HCT116 (cell line): ENCODE measurements at regions not wholly inside any gene's neighbourhood (a gene's known extent, or its start where the extent isn't known, plus 50 kb on each side); places are given as distances from the start of the nearest gene placed in this dataset.

Experiments
- ATAC-seq: fragments of 200-7000 bp; cut with Tn5 transposase; 2 replicates; pipeline ENCODE4 v1.9.1; 2020; ENCODE audit warnings: mild to moderate bottlenecking, moderate library complexity
- BruUV-seq: library from RNA; stranded (reverse); fragments of 400-500 nt; replicated peaks from 2 replicates; lab custom pipeline; 2021; lab: Mats Ljungman, UMichigan
- CTCF ChIA-PET: fragments of 300-600 bp; sonication (Branson Sonifier 250); formaldehyde crosslinking; loops from one replicate; lab custom pipeline; 2021; ENCODE audit warnings: antibody characterized with exemption; lab: Charles Lee
- POLR2A ChIA-PET: fragments of 300-600, 350-600 bp; sonication (Branson Sonifier 250); formaldehyde crosslinking; loops from one replicate; lab custom pipeline; 2021; ENCODE audit warnings: antibody characterized with exemption; lab: Charles Lee
- RAD21 ChIA-PET, 2 experiments: fragments of 300-600 bp; sonication (Branson Sonifier 250); formaldehyde crosslinking; loops; one replicate each; lab custom pipeline; 2023; ENCODE audit warnings: low total read pairs in 2 of 2; ENCODE audit not compliant: uncharacterized antibody in 2 of 2, unreplicated experiment in 2 of 2, low non-redundant PET in 1 of 2; lab: Charles Lee
- DNase-seq: peaks from one replicate; pipeline ENCODE4 v3.0.0-alpha.2; 2010; ENCODE audit warnings: low read depth, low spot score
- H2AFZ ChIP-seq: fragments of 200-600 bp; shearing (Covaris generic), sonication (generic); 2 replicates; pipeline ENCODE4 v1.6.1; 2017; ENCODE audit warnings: low read depth, mixed run types, mixed read lengths, antibody characterized with exemption, low read length; ENCODE audit not compliant: poor library complexity, severe bottlenecking
- H3K27ac ChIP-seq: 2 replicates; pipeline ENCODE4 v1.5.1; 2012; ENCODE audit warnings: low read depth, low read length
- H3K27me3 ChIP-seq: fragments of 200-600 bp; sonication (generic); 2 replicates; pipeline ENCODE4 v1.6.1; 2016; ENCODE audit warnings: mixed run types, low read length, mixed read lengths; ENCODE audit not compliant: insufficient read depth
- H3K36me3 ChIP-seq, 2 experiments: fragments of 200-500 bp in 1 of 2; fragments of 200-600 bp in 1 of 2; sonication (Bioruptor generic) in 1 of 2; sonication (generic) in 1 of 2; 2 replicates each; pipeline versions ENCODE4 v1.5.1 to v1.6.1; 2014 to 2016; ENCODE audit warnings: low read length in 2 of 2, inconsistent platforms in 1 of 2, mixed read lengths in 1 of 2, mixed run types in 1 of 2; ENCODE audit not compliant: insufficient read depth in 2 of 2, control insufficient read depth in 1 of 2
- H3K4me1 ChIP-seq, 2 experiments: fragments of 200-600 bp in 1 of 2; sonication (generic) in 1 of 2; 2 replicates each; pipeline versions ENCODE4 v1.5.1 to v1.6.1; 2012 to 2017; ENCODE audit warnings: low read length in 2 of 2, inconsistent platforms in 1 of 2, mild to moderate bottlenecking in 1 of 2, mixed read lengths in 1 of 2, mixed run types in 1 of 2, moderate library complexity in 1 of 2; ENCODE audit not compliant: insufficient read depth in 2 of 2, control insufficient read depth in 1 of 2
- H3K4me2 ChIP-seq: fragments of 200-600 bp; sonication (generic); 2 replicates; pipeline ENCODE4 v1.6.1; 2017; ENCODE audit warnings: mixed run types, low read length, mixed read lengths
- H3K4me3 ChIP-seq, 2 experiments: fragments of 200-600 bp in 1 of 2; sonication (generic) in 1 of 2; replicated peaks in 1 of 2; 2 replicates each; pipeline ENCODE4 v1.5.1; 2011 to 2016; ENCODE audit warnings: low read length in 2 of 2, control low read depth in 1 of 2, low read depth in 1 of 2, mild to moderate bottlenecking in 1 of 2, mixed read lengths in 1 of 2, mixed run types in 1 of 2
- H3K79me2 ChIP-seq: fragments of 200-600 bp; sonication (generic); 2 replicates; pipeline ENCODE4 v1.6.1; 2017; ENCODE audit warnings: mild to moderate bottlenecking, mixed run types, low read length, moderate library complexity, mixed read lengths; ENCODE audit not compliant: insufficient read depth
- H3K9ac ChIP-seq: fragments of 200-600 bp; sonication (generic); 2 replicates; pipeline ENCODE4 v1.6.1; 2016; ENCODE audit warnings: low read length, mixed read lengths
- H3K9me2 ChIP-seq: fragments of 200-600 bp; sonication (generic), shearing (Covaris generic); 2 replicates; pipeline ENCODE4 v1.6.1; 2017; ENCODE audit warnings: mixed run types, mild to moderate bottlenecking, moderate library complexity; ENCODE audit not compliant: insufficient read depth
- H3K9me3 ChIP-seq, 2 experiments: fragments of 200-500 bp in 1 of 2; fragments of 200-600 bp in 1 of 2; sonication (Bioruptor generic) in 1 of 2; sonication (generic) in 1 of 2; 2 replicates each; pipeline ENCODE4 v1.6.1; 2014 to 2017; ENCODE audit warnings: low read length in 2 of 2, mixed read lengths in 2 of 2, inconsistent platforms in 1 of 2, low read depth in 1 of 2, mild to moderate bottlenecking in 1 of 2, mixed run types in 1 of 2, moderate library complexity in 1 of 2; ENCODE audit not compliant: control insufficient read depth in 1 of 2, insufficient read depth in 1 of 2
- H4K20me1 ChIP-seq: fragments of 200-600 bp; sonication (generic), shearing (Covaris generic); 2 replicates; pipeline ENCODE4 v1.6.1; 2017; ENCODE audit warnings: mixed run types, mild to moderate bottlenecking, moderate library complexity; ENCODE audit not compliant: insufficient read depth
- CBX3 ChIP-seq: IDR thresholded peaks from 2 replicates; pipeline ENCODE4 v1.6.1; 2012; ENCODE audit warnings: low read depth
- CEBPB ChIP-seq: IDR thresholded peaks from 2 replicates; pipeline ENCODE4 v1.6.1; 2012; ENCODE audit warnings: low read depth
- EZH2 ChIP-seq: fragments of 200-600 bp; sonication (generic); IDR thresholded peaks from 2 replicates; pipeline ENCODE4 v1.6.1; 2017; ENCODE audit warnings: antibody characterized with exemption, mixed run types
- POLR2A ChIP-seq: IDR thresholded peaks from 2 replicates; pipeline ENCODE4 v1.7.0; 2011; ENCODE audit warnings: borderline replicate concordance; ENCODE audit not compliant: insufficient read depth, insufficient read length; ENCODE audit errors: extremely low read depth
- POLR2AphosphoS5 ChIP-seq: IDR thresholded peaks from 2 replicates; pipeline ENCODE4 v1.6.1; 2011; ENCODE audit warnings: mild to moderate bottlenecking, low read depth, low read length, moderate library complexity
- RAD21 ChIP-seq: IDR thresholded peaks from 2 replicates; pipeline ENCODE4 v1.6.1; 2012; ENCODE audit warnings: low read depth, mild to moderate bottlenecking
- SIN3A ChIP-seq: IDR thresholded peaks from 2 replicates; pipeline ENCODE4 v1.6.1; 2012; ENCODE audit warnings: low read depth
- SP1 ChIP-seq: IDR thresholded peaks from 2 replicates; pipeline ENCODE4 v1.6.1; 2012; ENCODE audit warnings: low read depth
- SRF ChIP-seq: IDR thresholded peaks from 2 replicates; pipeline ENCODE4 v1.6.1; 2012; ENCODE audit warnings: low read depth
- TCF7L2 ChIP-seq: IDR thresholded peaks from 2 replicates; pipeline ENCODE4 v1.7.0; 2011; ENCODE audit warnings: borderline replicate concordance, inconsistent platforms; ENCODE audit not compliant: insufficient read depth, insufficient read length; ENCODE audit errors: extremely low read depth
- YY1 ChIP-seq: IDR thresholded peaks from 2 replicates; pipeline ENCODE4 v1.6.1; 2011; ENCODE audit warnings: low read length, low read depth, moderate library complexity, mild to moderate bottlenecking; ENCODE audit not compliant: insufficient replicate concordance; ENCODE audit errors: extremely low read depth
- ZFX ChIP-seq: fragments of 450-650 bp; IDR thresholded peaks from 2 replicates; pipeline ENCODE4 v1.6.1; 2017
- ZNF274 ChIP-seq: fragments of 200-500 bp; sonication (Bioruptor generic); IDR thresholded peaks from 2 replicates; pipeline ENCODE4 v1.6.1; 2014; ENCODE audit warnings: mild to moderate bottlenecking, low read depth, low read length, inconsistent platforms
- intact Hi-C: fragments of 100-400 bp; cut with micrococcal nuclease; formaldehyde crosslinking; loops from 2 replicates; pipeline ENCODE4 v1.10.0; 2022
- TF ChIP-seq, protein P1 (sequence below): IDR thresholded peaks from 2 replicates; pipeline ENCODE4 v1.6.1; 2012; ENCODE audit warnings: low read depth
- TF ChIP-seq, protein P2 (sequence below): IDR thresholded peaks from 2 replicates; pipeline ENCODE4 v1.6.1; 2012

GRCh38 chr3:106816838-106817237 is 560.4 kb upstream of the CCDC54 start:
- TF ChIP-seq EZH2, result no peak
- TF ChIP-seq SP1, result no peak
- no peak for TF ChIP-seq CEBPB
- no peak for TF ChIP-seq RAD21
- TF ChIP-seq, protein P1, sequence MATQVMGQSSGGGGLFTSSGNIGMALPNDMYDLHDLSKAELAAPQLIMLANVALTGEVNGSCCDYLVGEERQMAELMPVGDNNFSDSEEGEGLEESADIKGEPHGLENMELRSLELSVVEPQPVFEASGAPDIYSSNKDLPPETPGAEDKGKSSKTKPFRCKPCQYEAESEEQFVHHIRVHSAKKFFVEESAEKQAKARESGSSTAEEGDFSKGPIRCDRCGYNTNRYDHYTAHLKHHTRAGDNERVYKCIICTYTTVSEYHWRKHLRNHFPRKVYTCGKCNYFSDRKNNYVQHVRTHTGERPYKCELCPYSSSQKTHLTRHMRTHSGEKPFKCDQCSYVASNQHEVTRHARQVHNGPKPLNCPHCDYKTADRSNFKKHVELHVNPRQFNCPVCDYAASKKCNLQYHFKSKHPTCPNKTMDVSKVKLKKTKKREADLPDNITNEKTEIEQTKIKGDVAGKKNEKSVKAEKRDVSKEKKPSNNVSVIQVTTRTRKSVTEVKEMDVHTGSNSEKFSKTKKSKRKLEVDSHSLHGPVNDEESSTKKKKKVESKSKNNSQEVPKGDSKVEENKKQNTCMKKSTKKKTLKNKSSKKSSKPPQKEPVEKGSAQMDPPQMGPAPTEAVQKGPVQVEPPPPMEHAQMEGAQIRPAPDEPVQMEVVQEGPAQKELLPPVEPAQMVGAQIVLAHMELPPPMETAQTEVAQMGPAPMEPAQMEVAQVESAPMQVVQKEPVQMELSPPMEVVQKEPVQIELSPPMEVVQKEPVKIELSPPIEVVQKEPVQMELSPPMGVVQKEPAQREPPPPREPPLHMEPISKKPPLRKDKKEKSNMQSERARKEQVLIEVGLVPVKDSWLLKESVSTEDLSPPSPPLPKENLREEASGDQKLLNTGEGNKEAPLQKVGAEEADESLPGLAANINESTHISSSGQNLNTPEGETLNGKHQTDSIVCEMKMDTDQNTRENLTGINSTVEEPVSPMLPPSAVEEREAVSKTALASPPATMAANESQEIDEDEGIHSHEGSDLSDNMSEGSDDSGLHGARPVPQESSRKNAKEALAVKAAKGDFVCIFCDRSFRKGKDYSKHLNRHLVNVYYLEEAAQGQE, result no peak
- no peak for TF ChIP-seq SIN3A
- TF ChIP-seq, protein P2, sequence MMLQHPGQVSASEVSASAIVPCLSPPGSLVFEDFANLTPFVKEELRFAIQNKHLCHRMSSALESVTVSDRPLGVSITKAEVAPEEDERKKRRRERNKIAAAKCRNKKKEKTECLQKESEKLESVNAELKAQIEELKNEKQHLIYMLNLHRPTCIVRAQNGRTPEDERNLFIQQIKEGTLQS, result no peak
- TF ChIP-seq POLR2A, result no peak
- TF ChIP-seq YY1, result no peak
- TF ChIP-seq ZNF274, result no peak
- no peak for TF ChIP-seq TCF7L2
- TF ChIP-seq SRF, result no peak
- no peak for TF ChIP-seq POLR2AphosphoS5
- TF ChIP-seq CBX3, result no peak
- no peak for TF ChIP-seq ZFX
- no peak for ATAC-seq
- Histone ChIP-seq H4K20me1 (no peaks in the 10 kb centered on the region), H3K79me2 (no peaks in the 10 kb centered on the region), H3K4me2 (no peak overlapping the region), H3K27me3 (no peaks in the 10 kb centered on the region), H3K36me3 (no peaks in the 10 kb centered on the region), H3K9me2 (no peaks in the 10 kb centered on the region), H3K4me3 (no peak overlapping the region), H2AFZ (no peak overlapping the region), H3K9ac (no peak overlapping the region), H3K27ac (no peak overlapping the region), H3K4me1 (no peaks in the 10 kb centered on the region), H3K9me3 (no peaks in the 10 kb centered on the region)
- intact Hi-C loops, result no loop called here
- ChIA-PET RAD21 (no interaction called here), POLR2A (no interaction called here), CTCF (no interaction called here)
- BruUV-seq, result no TSS peak
- no peak for DNase-seq
